CD14-positive monocyte (primary cell): ENCODE measurements at regions not wholly inside any gene's neighbourhood (a gene's known extent, or its start where the extent isn't known, plus 50 kb on each side); places are given as distances from the start of the nearest gene placed in this dataset.

Source experiments
- DNase-seq, 3 donors: peaks; one replicate each; pipeline ENCODE4 v3.0.0-alpha.2; 2011 to 2022
- H2AFZ ChIP-seq: 2 replicates; pipeline ENCODE4 v1.6.0; 2012; ENCODE audit warnings: mild to moderate bottlenecking, low read depth, low read length, inconsistent platforms; ENCODE audit not compliant: insufficient read depth, poor library complexity, severe bottlenecking
- H3K27ac ChIP-seq, 2 donors: 1 replicate in 1 of 2; 2 replicates in 1 of 2; pipeline ENCODE4 v1.5.1; 2012 to 2013; ENCODE audit warnings: low read length in 2 of 2, control low read depth in 1 of 2, inconsistent platforms in 1 of 2, low read depth in 1 of 2, mild to moderate bottlenecking in 1 of 2
- H3K27me3 ChIP-seq, 2 donors: one replicate each; pipeline versions ENCODE4 v1.6.0 to v1.6.1; 2011 to 2013; ENCODE audit warnings: low read length in 2 of 2; ENCODE audit not compliant: control insufficient read depth in 2 of 2, insufficient read depth in 2 of 2
- H3K36me3 ChIP-seq, 2 donors: replicated peaks in 1 of 2; 1 replicate in 1 of 2; 2 replicates in 1 of 2; pipeline versions ENCODE4 v1.5.1 to v1.6.1; 2012 to 2013; ENCODE audit warnings: low read length in 2 of 2, control low read depth in 1 of 2, inconsistent platforms in 1 of 2, mild to moderate bottlenecking in 1 of 2; ENCODE audit not compliant: insufficient read depth in 2 of 2, control insufficient read depth in 1 of 2
- H3K4me1 ChIP-seq, 2 donors: 1 replicate in 1 of 2; 2 replicates in 1 of 2; pipeline versions ENCODE4 v1.5.1 to v1.6.1; 2012 to 2013; ENCODE audit warnings: low read length in 2 of 2, control low read depth in 1 of 2, inconsistent platforms in 1 of 2, mild to moderate bottlenecking in 1 of 2, moderate library complexity in 1 of 2; ENCODE audit not compliant: insufficient read depth in 2 of 2, control insufficient read depth in 1 of 2
- H3K4me2 ChIP-seq: replicated peaks from 2 replicates; pipeline ENCODE3; 2012; ENCODE audit warnings: low read length, moderate library complexity, mild to moderate bottlenecking; ENCODE audit not compliant: poor library complexity, severe bottlenecking; ENCODE audit errors: extremely low read depth
- H3K4me3 ChIP-seq, 3 experiments: fragments of 200-600 bp in 1 of 3; sonication (generic) in 1 of 3; replicated peaks in 1 of 3; 1 replicate in 2 of 3; 2 replicates in 1 of 3; pipeline ENCODE4 v1.5.1; 2011 to 2013; ENCODE audit warnings: low read length in 3 of 3, mild to moderate bottlenecking in 3 of 3, control low read depth in 2 of 3, low read depth in 2 of 3, inconsistent platforms in 1 of 3, moderate library complexity in 1 of 3
- H3K79me2 ChIP-seq: 2 replicates; pipeline ENCODE4 v1.6.0; 2012; ENCODE audit warnings: mild to moderate bottlenecking, control low read depth, inconsistent platforms, low read length, moderate library complexity; ENCODE audit not compliant: insufficient read depth
- H3K9ac ChIP-seq: 2 replicates; pipeline ENCODE4 v1.6.0; 2017; ENCODE audit warnings: low read length, mild to moderate bottlenecking; ENCODE audit not compliant: insufficient read depth, poor library complexity, severe bottlenecking
- H3K9me3 ChIP-seq, 2 donors: replicated peaks in 1 of 2; 1 replicate in 1 of 2; 2 replicates in 1 of 2; pipeline versions ENCODE4 v1.5.1 to v1.6.1; 2012 to 2013; ENCODE audit warnings: low read length in 2 of 2, control low read depth in 1 of 2; ENCODE audit not compliant: control insufficient read depth in 1 of 2, insufficient read depth in 1 of 2
- H4K20me1 ChIP-seq: 2 replicates; pipeline ENCODE4 v1.6.0; 2012; ENCODE audit warnings: mild to moderate bottlenecking, low read length, control low read depth, moderate library complexity; ENCODE audit not compliant: insufficient read depth
- H3K27ac Mint-ChIP-seq, 7 donors: one replicate each; pipeline ENCODE4 v1.8.0; 2020; ENCODE audit warnings: mild to moderate bottlenecking in 7 of 7, mixed read lengths in 7 of 7, moderate library complexity in 6 of 7, inconsistent platforms in 2 of 7
- H3K27me3 Mint-ChIP-seq, 3 donors: one replicate each; pipeline ENCODE4 v1.8.0; 2021 to 2022; ENCODE audit warnings: low read depth in 3 of 3, mild to moderate bottlenecking in 3 of 3, mixed read lengths in 3 of 3, moderate library complexity in 3 of 3, inconsistent platforms in 1 of 3
- H3K36me3 Mint-ChIP-seq, 2 donors: one replicate each; pipeline ENCODE4 v1.8.0; 2020; ENCODE audit warnings: mixed read lengths in 2 of 2, inconsistent platforms in 1 of 2, mild to moderate bottlenecking in 1 of 2
- H3K4me1 Mint-ChIP-seq: one replicate; pipeline ENCODE4 v1.8.0; 2020; ENCODE audit warnings: mild to moderate bottlenecking, mixed read lengths
- H3K4me3 Mint-ChIP-seq, 2 donors: one replicate each; pipeline ENCODE4 v1.8.0; 2020; ENCODE audit warnings: mild to moderate bottlenecking in 2 of 2, mixed read lengths in 2 of 2, moderate library complexity in 1 of 2
- H3K9me3 Mint-ChIP-seq, 7 donors: one replicate each; pipeline ENCODE4 v1.8.0; 2020 to 2022; ENCODE audit warnings: mixed read lengths in 7 of 7, mild to moderate bottlenecking in 6 of 7, moderate library complexity in 6 of 7, inconsistent platforms in 2 of 7
- CTCF ChIP-seq: fragments of 200-600 bp; IDR thresholded peaks from one replicate; pipeline ENCODE4 v1.8.0; 2022; ENCODE audit warnings: antibody characterized with exemption, mild to moderate bottlenecking
- WGBS: methylation state at CpG from one replicate; pipeline ENCODE4 v1.1.5; 2013; ENCODE audit warnings: missing lambda C conversion rate; ENCODE audit not compliant: insufficient coverage; 5-methylcytosine and 5-hydroxymethylcytosine counted together
- intact Hi-C, 2 donors: fragments of 100-400 bp; cut with micrococcal nuclease; formaldehyde crosslinking; loops; one replicate each; pipeline versions ENCODE4 v1.15.0 to v1.15.1; 2023

- H3K4me1 Mint-ChIP-seq = no peaks in the 10 kb centered on the region
- H3K27me3 ChIP-seq = no peaks in the 10 kb centered on the region
Observed at GRCh38 chr19:27972291-27973040, 1240.5 kb downstream of the UQCRFS1 start.

GRCh38 chr19:27971869-27972268 lies 1241.1 kb downstream of the UQCRFS1 start:
- H3K4me3 ChIP-seq = no peak overlapping the region
- intact Hi-C loops = no loop called here
- H3K4me1 ChIP-seq = no peaks in the 10 kb centered on the region
- no peaks in the 10 kb centered on the region for H3K27me3 ChIP-seq
- H4K20me1 ChIP-seq = no peaks in the 10 kb centered on the region
- no peaks in the 10 kb centered on the region for H3K79me2 ChIP-seq
- no peak for DNase-seq
- no peak for TF ChIP-seq CTCF
- no peaks in the 10 kb centered on the region for H3K36me3 ChIP-seq
- no peaks in the 10 kb centered on the region for H3K9me3 ChIP-seq
- no peaks in the 10 kb centered on the region for H3K36me3 Mint-ChIP-seq
- WGBS = 100% methylated on average over 1 of the region's 2 CpGs
- H3K27ac ChIP-seq = no peak overlapping the region
- no peak overlapping the region for H2AFZ ChIP-seq
- no peaks in the 10 kb centered on the region for H3K4me1 Mint-ChIP-seq
- H3K9me3 Mint-ChIP-seq = peaks cover 0 to 3% (median 0%) of the 10 kb centered on the region in 7 donors
- no peak overlapping the region for H3K9ac ChIP-seq
- H3K4me2 ChIP-seq = no peak overlapping the region
- H3K4me3 Mint-ChIP-seq = no peak overlapping the region
- no peak overlapping the region for H3K27ac Mint-ChIP-seq
- peaks cover 0 to 2% (median 2%) of the 10 kb centered on the region in 3 donors for H3K27me3 Mint-ChIP-seq

More at GRCh38 chr19:27972291-27973040, 1240.5 kb downstream of the UQCRFS1 start:
- Mint-ChIP-seq H3K36me3 (no peaks in the 10 kb centered on the region), H3K9me3 (peaks cover 0 to 3% (median 0%) of the 10 kb centered on the region in 7 donors), H3K27me3 (peaks cover 0 to 2% (median 0%) of the 10 kb centered on the region in 3 donors), H3K27ac (no peak overlapping the region), H3K4me3 (no peak overlapping the region)
- no peaks in the 10 kb centered on the region for H3K36me3 ChIP-seq
- no peak for TF ChIP-seq CTCF
- H3K79me2 ChIP-seq = no peaks in the 10 kb centered on the region
- no peaks in the 10 kb centered on the region for H3K4me1 ChIP-seq
- no peaks in the 10 kb centered on the region for H4K20me1 ChIP-seq
- H2AFZ ChIP-seq = no peak overlapping the region
- no peak overlapping the region for H3K4me2 ChIP-seq
- DNase-seq = no peak
- 63% methylated on average over 4 of the region's 5 CpGs for WGBS
- H3K27ac ChIP-seq = no peak overlapping the region
- H3K9me3 ChIP-seq = no peaks in the 10 kb centered on the region
- H3K9ac ChIP-seq = no peak overlapping the region
- no peak overlapping the region for H3K4me3 ChIP-seq
- intact Hi-C loops = no loop called here
